Nephron progenitor cell (in vitro differentiated cells): ENCODE measurements at regions not wholly inside any gene's neighbourhood (a gene's known extent, or its start where the extent isn't known, plus 50 kb on each side); places are given as distances from the start of the nearest gene placed in this dataset.
"Not testable (repeated sequence)": the region's sequence is repeated elsewhere in the genome, so short reads cannot be mapped to it uniquely, and the experiment has no call there.

Source experiments
- DNase-seq: peaks from one replicate; pipeline ENCODE4 v3.0.0; 2021
- H3K27ac Mint-ChIP-seq: 2 replicates; pipeline ENCODE4 v1.8.0; 2021; ENCODE audit warnings: mild to moderate bottlenecking, moderate library complexity, mixed read lengths
- H3K27me3 Mint-ChIP-seq: 2 replicates; pipeline ENCODE4 v1.8.0; 2021; ENCODE audit warnings: mild to moderate bottlenecking, low read depth, mixed read lengths; ENCODE audit not compliant: poor library complexity
- H3K36me3 Mint-ChIP-seq: 2 replicates; pipeline ENCODE4 v1.8.0; 2021; ENCODE audit warnings: low read depth, mixed read lengths
- H3K4me1 Mint-ChIP-seq: 2 replicates; pipeline ENCODE4 v1.8.0; 2021; ENCODE audit warnings: mixed read lengths
- H3K4me3 Mint-ChIP-seq: 2 replicates; pipeline ENCODE4 v1.8.0; 2021; ENCODE audit warnings: mild to moderate bottlenecking, moderate library complexity, mixed read lengths
- H3K9me3 Mint-ChIP-seq: 2 replicates; pipeline ENCODE4 v1.8.0; 2021; ENCODE audit warnings: mild to moderate bottlenecking, moderate library complexity, mixed read lengths
- TF ChIP-seq, protein P1 (sequence below): fragments of 200-600 bp; sonication (generic); IDR thresholded peaks from 2 replicates; pipeline ENCODE4 v1.5.0; 2021; ENCODE audit warnings: antibody characterized with exemption

- no peak for DNase-seq
- TF ChIP-seq, protein P1, sequence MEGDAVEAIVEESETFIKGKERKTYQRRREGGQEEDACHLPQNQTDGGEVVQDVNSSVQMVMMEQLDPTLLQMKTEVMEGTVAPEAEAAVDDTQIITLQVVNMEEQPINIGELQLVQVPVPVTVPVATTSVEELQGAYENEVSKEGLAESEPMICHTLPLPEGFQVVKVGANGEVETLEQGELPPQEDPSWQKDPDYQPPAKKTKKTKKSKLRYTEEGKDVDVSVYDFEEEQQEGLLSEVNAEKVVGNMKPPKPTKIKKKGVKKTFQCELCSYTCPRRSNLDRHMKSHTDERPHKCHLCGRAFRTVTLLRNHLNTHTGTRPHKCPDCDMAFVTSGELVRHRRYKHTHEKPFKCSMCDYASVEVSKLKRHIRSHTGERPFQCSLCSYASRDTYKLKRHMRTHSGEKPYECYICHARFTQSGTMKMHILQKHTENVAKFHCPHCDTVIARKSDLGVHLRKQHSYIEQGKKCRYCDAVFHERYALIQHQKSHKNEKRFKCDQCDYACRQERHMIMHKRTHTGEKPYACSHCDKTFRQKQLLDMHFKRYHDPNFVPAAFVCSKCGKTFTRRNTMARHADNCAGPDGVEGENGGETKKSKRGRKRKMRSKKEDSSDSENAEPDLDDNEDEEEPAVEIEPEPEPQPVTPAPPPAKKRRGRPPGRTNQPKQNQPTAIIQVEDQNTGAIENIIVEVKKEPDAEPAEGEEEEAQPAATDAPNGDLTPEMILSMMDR = no peak
- peaks cover 24% of the 10 kb centered on the region for H3K9me3 Mint-ChIP-seq
- no peaks in the 10 kb centered on the region for H3K4me1 Mint-ChIP-seq
- H3K4me3 Mint-ChIP-seq = no peak overlapping the region
- H3K36me3 Mint-ChIP-seq = no peaks in the 10 kb centered on the region
- no peaks in the 10 kb centered on the region for H3K27me3 Mint-ChIP-seq
- no peak overlapping the region for H3K27ac Mint-ChIP-seq
Observed at GRCh38 chrX:23061116-23061515, 61.4 kb downstream of the DDX53 start.

DNA sequence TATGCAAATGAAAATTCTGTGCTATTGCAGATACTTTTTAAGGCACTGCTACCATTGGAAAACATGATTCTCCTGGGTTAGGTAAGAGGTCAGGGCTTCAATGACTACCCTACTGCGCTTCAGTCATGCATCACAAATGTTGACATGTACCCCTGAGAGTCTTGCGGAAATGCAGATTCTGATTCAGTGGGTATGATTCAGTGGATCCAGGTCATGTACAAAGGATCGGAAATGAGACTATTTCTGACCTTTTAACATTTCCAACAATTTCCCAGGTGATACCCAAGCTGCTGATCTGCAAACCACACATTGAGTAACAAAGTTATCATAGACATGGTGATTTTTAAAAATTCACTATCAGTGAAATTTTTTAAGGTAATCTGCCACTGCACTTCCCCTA, 62.6 kb downstream of the DDX53 start:
- H3K36me3 Mint-ChIP-seq = no peaks in the 10 kb centered on the region

GRCh38 chrX:23066588-23067281, 67.0 kb downstream of the DDX53 start:
- H3K36me3 Mint-ChIP-seq = no peaks in the 10 kb centered on the region
- peaks cover 33% of the 10 kb centered on the region for H3K9me3 Mint-ChIP-seq
- H3K4me3 Mint-ChIP-seq = no peak overlapping the region
- H3K4me1 Mint-ChIP-seq = no peaks in the 10 kb centered on the region
- TF ChIP-seq, protein P1 = no peak
- DNase-seq = no peak
- peaks cover 7% of the 10 kb centered on the region for H3K27me3 Mint-ChIP-seq
- H3K27ac Mint-ChIP-seq = no peak overlapping the region

More for the DNA sequence above, 62.6 kb downstream of the DDX53 start:
- no peaks in the 10 kb centered on the region for H3K27me3 Mint-ChIP-seq
- H3K27ac Mint-ChIP-seq = no peak overlapping the region
- DNase-seq = no peak
- H3K4me3 Mint-ChIP-seq = no peak overlapping the region
- TF ChIP-seq, protein P1 = no peak
- H3K4me1 Mint-ChIP-seq = no peaks in the 10 kb centered on the region
- H3K9me3 Mint-ChIP-seq = peaks cover 24% of the 10 kb centered on the region

GRCh38 chrX:23075461-23075860, 75.7 kb downstream of the DDX53 start:
- not testable (repeated sequence) for H3K9me3 Mint-ChIP-seq, H3K27ac Mint-ChIP-seq, H3K27me3 Mint-ChIP-seq, H3K36me3 Mint-ChIP-seq, H3K4me3 Mint-ChIP-seq, H3K4me1 Mint-ChIP-seq
- peak; percentile 4 for DNase-seq

GRCh38 chrX:23079347-23079746, 79.6 kb downstream of the DDX53 start:
- Mint-ChIP-seq H3K4me3 (no peak overlapping the region), H3K36me3 (no peaks in the 10 kb centered on the region), H3K9me3 (peaks cover 4% of the 10 kb centered on the region), H3K27me3 (no peaks in the 10 kb centered on the region), H3K4me1 (no peaks in the 10 kb centered on the region), H3K27ac (no peak overlapping the region)
- DNase-seq = no peak
- TF ChIP-seq, protein P1 = no peak

GRCh38 chrX:23100826-23101225, 101.1 kb downstream of the DDX53 start:
- Mint-ChIP-seq H3K27ac (no peak overlapping the region), H3K27me3 (peaks cover 9% of the 10 kb centered on the region), H3K9me3 (peaks cover 26% of the 10 kb centered on the region), H3K4me3 (no peak overlapping the region), H3K36me3 (no peaks in the 10 kb centered on the region), H3K4me1 (no peaks in the 10 kb centered on the region)
- TF ChIP-seq, protein P1 = no peak
- no peak for DNase-seq
